SK-N-MC (cell line): ENCODE measurements at regions not wholly inside any gene's neighbourhood (a gene's known extent, or its start where the extent isn't known, plus 50 kb on each side); places are given as distances from the start of the nearest gene placed in this dataset.

ENCODE experiments used
- EZH2 ChIP-seq: fragments of 200-600 bp; sonication (generic); IDR thresholded peaks from one replicate; pipeline ENCODE4 v1.6.1; 2017; ENCODE audit warnings: antibody characterized with exemption
- FOXP2 ChIP-seq: optimal IDR thresholded peaks from 2 replicates; pipeline ENCODE3; 2011; ENCODE audit warnings: mild to moderate bottlenecking, moderate library complexity; ENCODE audit not compliant: insufficient read depth; ENCODE audit errors: extremely low read length, control extremely low read depth
- POLR2AphosphoS5 ChIP-seq: IDR thresholded peaks from 2 replicates; pipeline ENCODE4 v1.6.1; 2012; ENCODE audit warnings: mild to moderate bottlenecking, low read depth, low read length, borderline replicate concordance

DNA sequence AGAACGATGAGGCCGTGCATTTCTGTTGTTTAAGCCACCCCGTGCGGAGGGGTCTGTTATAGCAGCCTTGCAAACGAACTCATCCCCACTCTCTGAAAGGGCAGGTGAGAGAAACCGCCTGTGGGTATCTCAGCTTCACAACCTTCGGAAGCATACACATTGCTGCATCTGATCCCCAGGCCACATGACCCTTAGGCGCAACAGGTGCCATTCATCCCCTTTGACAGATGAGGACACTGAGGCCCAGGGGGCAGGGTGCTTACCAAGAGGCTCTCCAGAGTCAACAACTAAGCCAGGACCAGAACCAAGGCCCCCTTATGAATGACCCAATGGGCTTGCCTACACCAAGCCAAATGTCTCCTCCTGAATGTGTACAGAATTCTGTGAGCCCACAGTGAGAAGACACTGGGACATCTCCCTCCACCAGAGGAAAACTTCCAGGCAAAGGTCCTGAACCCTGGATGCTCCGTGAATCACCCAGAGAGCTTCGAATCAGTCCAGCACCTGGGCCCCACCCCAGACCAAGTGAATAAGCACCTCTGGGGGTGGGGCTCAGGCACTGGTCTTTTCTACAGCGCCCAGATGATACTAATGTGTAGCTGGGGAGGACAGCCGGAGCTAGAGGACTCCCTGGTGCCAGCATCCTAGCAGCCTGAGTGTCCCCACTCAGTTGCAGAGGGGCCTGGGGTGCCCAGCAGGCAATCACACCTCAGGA, 83.2 kb downstream of the BUD13 start:
- no peak for TF ChIP-seq EZH2
- no peak for TF ChIP-seq POLR2AphosphoS5
- TF ChIP-seq FOXP2: no peak
